ENCODE measurements at regions not wholly inside any gene's neighbourhood (a gene's known extent, or its start where the extent isn't known, plus 50 kb on each side); places are given as distances from the start of the nearest gene placed in this dataset.

DNA sequence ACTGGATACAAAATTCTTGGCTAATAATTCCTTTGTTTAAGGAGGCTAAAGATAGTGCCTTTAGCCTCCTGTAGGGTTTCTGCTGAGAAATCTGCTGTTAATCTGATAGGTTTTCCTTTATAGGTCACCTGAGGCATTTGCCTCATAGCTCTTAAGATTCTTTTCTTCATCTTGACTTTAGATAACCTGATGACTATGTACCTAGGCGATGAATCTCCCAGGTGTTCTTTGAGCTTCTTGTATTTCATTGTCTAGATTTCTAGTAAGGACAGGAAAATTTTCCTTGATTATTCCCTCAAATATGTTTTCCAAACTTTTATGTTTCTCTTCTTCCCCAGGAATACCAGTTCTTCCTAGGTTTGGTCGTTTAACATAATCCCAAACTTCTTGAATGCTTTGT, 479.4 kb upstream of the MAN1A1 start:
- DNase-seq (ENCODE audit: low spot score) (no peak), ATAC-seq (ENCODE audit: low read depth) (no peak)
- H3K27ac ChIP-seq (ENCODE audit: poor library complexity, severe bottlenecking), result peak overlapping the region; percentile 45
- H3K9me3 ChIP-seq (ENCODE audit: severe bottlenecking), result no peaks in the 10 kb centered on the region
- no peaks in the 10 kb centered on the region for H3K36me3 ChIP-seq (ENCODE audit: low read depth)
- no peak overlapping the region for H3K4me3 ChIP-seq (ENCODE audit: severe bottlenecking)
- H3K27me3 ChIP-seq (ENCODE audit: insufficient read depth, poor library complexity, severe bottlenecking), result no peaks in the 10 kb centered on the region
- H3K4me1 ChIP-seq (ENCODE audit: insufficient read depth, poor library complexity, severe bottlenecking), result peaks cover 21% of the 10 kb centered on the region
- TF ChIP-seq, protein P1, sequence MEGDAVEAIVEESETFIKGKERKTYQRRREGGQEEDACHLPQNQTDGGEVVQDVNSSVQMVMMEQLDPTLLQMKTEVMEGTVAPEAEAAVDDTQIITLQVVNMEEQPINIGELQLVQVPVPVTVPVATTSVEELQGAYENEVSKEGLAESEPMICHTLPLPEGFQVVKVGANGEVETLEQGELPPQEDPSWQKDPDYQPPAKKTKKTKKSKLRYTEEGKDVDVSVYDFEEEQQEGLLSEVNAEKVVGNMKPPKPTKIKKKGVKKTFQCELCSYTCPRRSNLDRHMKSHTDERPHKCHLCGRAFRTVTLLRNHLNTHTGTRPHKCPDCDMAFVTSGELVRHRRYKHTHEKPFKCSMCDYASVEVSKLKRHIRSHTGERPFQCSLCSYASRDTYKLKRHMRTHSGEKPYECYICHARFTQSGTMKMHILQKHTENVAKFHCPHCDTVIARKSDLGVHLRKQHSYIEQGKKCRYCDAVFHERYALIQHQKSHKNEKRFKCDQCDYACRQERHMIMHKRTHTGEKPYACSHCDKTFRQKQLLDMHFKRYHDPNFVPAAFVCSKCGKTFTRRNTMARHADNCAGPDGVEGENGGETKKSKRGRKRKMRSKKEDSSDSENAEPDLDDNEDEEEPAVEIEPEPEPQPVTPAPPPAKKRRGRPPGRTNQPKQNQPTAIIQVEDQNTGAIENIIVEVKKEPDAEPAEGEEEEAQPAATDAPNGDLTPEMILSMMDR (IDR thresholded peaks at IDR 0.05; ENCODE audit: poor library complexity, severe bottlenecking), result no peak

DNA sequence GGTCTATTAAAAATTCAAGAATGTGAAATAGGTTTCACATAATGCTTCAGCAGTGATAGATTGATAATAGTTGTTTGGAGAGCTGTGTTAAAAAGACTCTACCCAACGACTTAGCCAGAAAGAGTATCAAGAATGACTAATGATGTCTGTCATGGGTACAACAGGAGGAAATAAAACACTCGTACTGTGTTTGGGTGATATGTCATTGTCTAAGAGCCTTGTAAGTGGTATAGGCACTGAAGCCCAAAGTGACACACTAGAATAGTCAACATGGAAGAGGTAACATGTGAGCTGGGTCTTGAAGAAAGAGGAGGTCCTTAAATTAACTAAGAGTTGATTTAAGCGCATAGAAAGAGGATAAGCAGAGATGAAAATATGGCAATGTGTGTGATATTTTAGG, 471.8 kb upstream of the MAN1A1 start:
- TF ChIP-seq, protein P1 (IDR thresholded peaks at IDR 0.05; ENCODE audit: poor library complexity, severe bottlenecking), result no peak
- Histone ChIP-seq H3K36me3 (ENCODE audit: low read depth) (no peaks in the 10 kb centered on the region), H3K9me3 (ENCODE audit: severe bottlenecking) (no peaks in the 10 kb centered on the region), H3K4me1 (ENCODE audit: insufficient read depth, poor library complexity, severe bottlenecking) (no peaks in the 10 kb centered on the region), H3K27ac (ENCODE audit: poor library complexity, severe bottlenecking) (no peak overlapping the region), H3K27me3 (ENCODE audit: insufficient read depth, poor library complexity, severe bottlenecking) (no peaks in the 10 kb centered on the region), H3K4me3 (ENCODE audit: severe bottlenecking) (no peak overlapping the region)
- ATAC-seq (ENCODE audit: low read depth), result no peak
- no peak for DNase-seq (ENCODE audit: low spot score)

DNA sequence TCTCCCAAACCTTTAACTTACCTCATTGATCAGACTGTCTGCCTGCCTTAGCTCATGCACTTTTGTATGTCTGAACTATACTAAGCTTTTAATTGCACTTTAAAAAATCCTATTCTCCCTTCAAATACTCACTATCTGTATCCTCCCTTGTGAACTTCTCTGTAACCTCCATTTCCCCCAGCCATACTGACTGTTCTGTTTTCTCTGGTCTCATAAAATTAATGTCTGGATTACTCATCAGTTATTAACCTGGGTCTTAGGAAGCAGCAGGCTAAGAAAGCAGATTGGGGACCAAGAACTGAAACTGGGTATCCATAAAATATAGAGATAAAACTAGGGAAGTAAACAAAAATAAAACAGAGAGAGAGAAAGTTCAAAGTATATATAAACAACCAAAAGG, 469.3 kb upstream of the MAN1A1 start:
- DNase-seq (ENCODE audit: low spot score) (no peak), ATAC-seq (ENCODE audit: low read depth) (no peak)
- TF ChIP-seq, protein P1 (IDR thresholded peaks at IDR 0.05; ENCODE audit: poor library complexity, severe bottlenecking), result no peak
- H3K27me3 ChIP-seq (ENCODE audit: insufficient read depth, poor library complexity, severe bottlenecking), result no peaks in the 10 kb centered on the region
- H3K9me3 ChIP-seq (ENCODE audit: severe bottlenecking), result no peaks in the 10 kb centered on the region
- H3K4me1 ChIP-seq (ENCODE audit: insufficient read depth, poor library complexity, severe bottlenecking), result no peaks in the 10 kb centered on the region
- H3K4me3 ChIP-seq (ENCODE audit: severe bottlenecking), result no peak overlapping the region
- H3K27ac ChIP-seq (ENCODE audit: poor library complexity, severe bottlenecking), result no peak overlapping the region
- no peaks in the 10 kb centered on the region for H3K36me3 ChIP-seq (ENCODE audit: low read depth)

DNA sequence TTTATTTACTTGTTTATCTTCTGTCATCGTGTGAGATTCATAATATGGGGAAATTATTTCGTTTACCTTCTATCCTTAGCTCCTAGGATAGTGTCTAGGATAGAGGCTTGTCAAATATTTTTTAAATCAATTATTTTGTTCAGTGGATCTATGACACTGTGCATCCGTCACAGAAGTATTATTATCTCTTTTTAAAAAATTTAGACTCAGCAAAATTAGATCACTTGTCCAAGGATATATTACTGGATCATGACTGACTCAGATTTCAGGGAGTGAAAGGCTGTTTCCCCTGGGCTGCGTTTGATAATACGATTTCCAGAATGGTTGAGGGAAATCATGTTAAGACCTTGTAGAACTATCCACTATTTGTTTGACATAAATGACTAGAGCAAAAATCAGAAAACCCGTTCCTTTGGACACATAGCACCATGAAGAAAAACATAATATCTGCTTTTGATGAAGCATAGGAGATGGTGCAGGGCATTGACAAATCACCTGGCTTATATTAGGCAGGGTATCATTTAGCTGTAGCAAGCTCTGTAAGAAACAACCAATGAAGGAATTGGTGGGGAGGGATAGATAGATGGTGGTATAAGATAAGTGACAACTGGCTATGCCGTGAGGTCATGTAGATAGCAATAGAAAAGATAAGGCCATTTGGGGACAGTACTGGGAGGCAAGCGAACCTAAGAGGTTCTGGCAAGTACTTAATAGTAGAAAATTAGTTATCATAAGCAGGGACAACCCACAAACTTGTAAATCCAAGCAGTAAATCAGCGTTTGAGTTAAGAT, 465.2 kb upstream of the MAN1A1 start:
- Histone ChIP-seq H3K27ac (ENCODE audit: poor library complexity, severe bottlenecking) (no peak overlapping the region), H3K27me3 (ENCODE audit: insufficient read depth, poor library complexity, severe bottlenecking) (no peaks in the 10 kb centered on the region), H3K36me3 (ENCODE audit: low read depth) (no peaks in the 10 kb centered on the region), H3K9me3 (ENCODE audit: severe bottlenecking) (peaks cover 2% of the 10 kb centered on the region), H3K4me3 (ENCODE audit: severe bottlenecking) (no peak overlapping the region), H3K4me1 (ENCODE audit: insufficient read depth, poor library complexity, severe bottlenecking) (no peaks in the 10 kb centered on the region)
- DNase-seq (ENCODE audit: low spot score) (no peak), ATAC-seq (ENCODE audit: low read depth) (no peak)
- TF ChIP-seq, protein P1 (IDR thresholded peaks at IDR 0.05; ENCODE audit: poor library complexity, severe bottlenecking), result no peak

DNA sequence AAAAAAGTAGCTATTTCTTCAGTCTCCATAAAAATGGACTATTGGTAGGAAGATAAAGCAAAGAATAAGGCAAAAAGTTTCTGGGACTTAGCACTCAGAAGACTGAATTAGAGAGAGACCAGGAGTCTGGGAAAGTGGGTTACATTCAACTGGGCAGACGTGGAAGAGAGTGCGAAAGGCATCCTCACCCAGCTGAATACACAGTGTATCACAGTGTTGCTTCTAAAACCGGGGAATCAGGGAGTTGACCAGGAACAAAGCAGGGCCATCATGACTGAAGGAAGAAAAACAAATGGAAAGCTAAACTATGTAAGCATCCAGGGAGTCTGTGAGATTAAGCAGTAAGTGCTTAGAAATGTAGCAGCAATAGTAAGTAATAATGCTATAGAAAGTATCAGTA, 452.9 kb upstream of the MAN1A1 start:
- Histone ChIP-seq H3K27ac (ENCODE audit: poor library complexity, severe bottlenecking) (no peak overlapping the region), H3K36me3 (ENCODE audit: low read depth) (no peaks in the 10 kb centered on the region), H3K9me3 (ENCODE audit: severe bottlenecking) (no peaks in the 10 kb centered on the region), H3K27me3 (ENCODE audit: insufficient read depth, poor library complexity, severe bottlenecking) (no peaks in the 10 kb centered on the region), H3K4me1 (ENCODE audit: insufficient read depth, poor library complexity, severe bottlenecking) (no peaks in the 10 kb centered on the region), H3K4me3 (ENCODE audit: severe bottlenecking) (no peak overlapping the region)
- no peak for DNase-seq (ENCODE audit: low spot score)
- TF ChIP-seq, protein P1 (IDR thresholded peaks at IDR 0.05; ENCODE audit: poor library complexity, severe bottlenecking), result no peak
- ATAC-seq (ENCODE audit: low read depth), result no peak
